ENCODE measurements at regions not wholly inside any gene's neighbourhood (a gene's known extent, or its start where the extent isn't known, plus 50 kb on each side); places are given as distances from the start of the nearest gene placed in this dataset.

- TF ChIP-seq POLR2A (IDR thresholded peaks at IDR 0.05) (no peak), CTCF (IDR thresholded peaks at IDR 0.05) (no peak)
Observed at GRCh38 chr3:184656458-184656828, 55.4 kb downstream of the MAGEF1 start.

All from adrenal gland (tissue), 5 donors.